ENCODE measurements at regions not wholly inside any gene's neighbourhood (a gene's known extent, or its start where the extent isn't known, plus 50 kb on each side); places are given as distances from the start of the nearest gene placed in this dataset.
A peak's percentile ranks its signal among the peaks of the same experiment; 100 is the strongest.
"Not testable (repeated sequence)": the region's sequence is repeated elsewhere in the genome, so short reads cannot be mapped to it uniquely, and the experiment has no call there.

DNA sequence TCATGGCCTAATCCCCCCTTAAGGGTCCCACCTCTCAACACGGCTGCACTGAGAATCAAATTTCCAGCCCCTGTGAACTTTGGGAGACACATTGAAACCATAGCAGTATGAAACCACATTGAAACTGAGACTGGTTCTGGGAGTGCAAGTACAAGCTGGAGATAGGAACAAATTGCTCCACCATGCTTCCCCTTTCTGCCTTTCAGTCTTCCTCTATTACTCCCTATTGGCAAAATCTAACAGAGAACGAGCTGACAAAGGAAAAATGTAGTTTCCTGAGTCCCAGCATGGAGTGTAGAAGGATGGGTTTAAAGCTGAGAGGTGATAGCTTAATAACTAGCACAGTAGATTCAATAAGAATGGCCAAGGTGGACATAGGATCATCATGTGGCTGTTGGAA is 161.7 kb upstream of the RPL34 start:
- no peak for DNase-seq (ENCODE audit: low read depth)

- no peak for DNase-seq (ENCODE audit: low read depth)
Measured at GRCh38 chr4:108454227-108454626, 166.1 kb upstream of the RPL34 start.

- DNase-seq (ENCODE audit: low read depth), result no peak
Measured at GRCh38 chr4:108453366-108453765, 167.0 kb upstream of the RPL34 start.

DNA sequence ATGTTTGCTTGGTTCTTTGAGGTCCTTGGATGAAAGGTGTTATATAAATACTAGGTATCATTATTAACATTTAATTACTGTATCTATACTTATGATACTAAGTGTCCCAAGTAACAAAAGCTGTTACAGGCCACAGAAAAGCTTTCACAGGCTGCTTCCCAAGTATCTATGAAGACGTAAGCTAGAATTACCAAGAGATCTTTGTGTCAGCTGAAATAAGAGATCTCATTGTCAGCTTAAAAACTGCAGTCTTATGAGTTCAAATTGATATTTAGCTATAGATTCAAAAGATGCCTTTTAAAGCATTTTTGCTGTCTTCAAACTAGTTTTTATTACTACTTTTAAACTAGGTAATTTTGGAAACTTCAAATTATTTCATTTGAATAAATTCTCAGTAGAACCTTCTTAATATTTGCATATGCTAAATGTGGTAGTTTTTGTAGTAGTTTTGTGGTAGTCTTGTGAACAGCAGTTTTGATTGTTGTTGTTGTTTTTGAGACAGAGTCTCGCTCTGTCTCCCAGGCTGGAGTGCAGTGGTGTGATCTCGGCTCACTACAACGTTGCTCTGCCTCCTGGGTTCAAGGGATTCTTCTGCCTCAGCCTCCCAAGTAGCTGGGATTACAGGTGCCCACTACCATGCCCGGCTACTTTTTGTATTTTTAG is 170.0 kb upstream of the RPL34 start:
- DNase-seq (ENCODE audit: low read depth), result no peak

- DNase-seq (ENCODE audit: low read depth), result no peak
Measured at GRCh38 chr4:108449129-108449528, 171.2 kb upstream of the RPL34 start.

- no peak for DNase-seq (ENCODE audit: low read depth)
Measured at GRCh38 chr4:108446556-108446955, 173.8 kb upstream of the RPL34 start.

GRCh38 chr4:108445716-108446115 is 174.7 kb upstream of the RPL34 start:
- no peak for DNase-seq (ENCODE audit: low read depth)

DNA sequence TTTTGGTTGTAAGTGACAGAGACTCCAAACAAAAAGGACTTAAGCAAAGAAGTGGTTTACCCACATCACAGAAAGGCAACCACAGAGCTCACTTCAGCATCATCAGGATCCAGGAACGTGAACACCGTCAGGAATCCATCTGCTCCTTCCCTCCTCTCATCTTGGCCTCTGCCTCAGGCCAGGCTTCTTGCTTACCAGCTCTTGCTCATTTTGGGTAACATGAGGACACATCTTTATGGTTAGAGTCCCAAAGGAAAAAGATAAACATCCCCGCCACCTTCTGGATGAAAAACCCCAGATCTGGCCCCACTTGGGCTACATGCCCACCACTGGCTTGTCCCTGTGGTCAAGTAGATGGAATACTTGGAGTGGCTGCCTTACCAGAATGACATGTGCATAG is 176.8 kb upstream of the RPL34 start:
- no peak for DNase-seq (ENCODE audit: low read depth)

GRCh38 chr4:108433832-108434231 is 186.5 kb upstream of the RPL34 start:
- peak; percentile 13 for DNase-seq (ENCODE audit: low read depth)

GRCh38 chr4:108433394-108433793 is 187.0 kb upstream of the RPL34 start:
- DNase-seq (ENCODE audit: low read depth), result not testable (repeated sequence)

DNA sequence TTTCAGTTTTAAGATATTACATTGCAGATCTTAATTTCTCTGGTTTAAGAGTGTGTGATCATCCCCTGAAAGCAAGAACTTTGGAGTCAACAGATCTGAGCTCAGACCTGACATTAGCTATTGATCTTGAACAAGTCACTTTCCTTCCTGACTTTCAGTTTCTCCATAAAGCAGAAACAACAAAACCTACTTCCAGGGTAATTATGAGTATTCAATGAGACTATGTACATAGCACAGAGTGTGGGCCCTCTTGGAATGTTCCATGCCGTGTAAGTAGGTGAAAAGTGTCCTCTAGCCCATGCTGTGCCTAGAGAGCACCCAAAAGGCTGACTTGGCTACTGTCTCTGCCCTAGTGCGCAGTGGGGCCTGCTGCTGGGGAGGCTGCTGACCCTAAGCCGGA is 188.0 kb upstream of the RPL34 start:
- no peak for DNase-seq (ENCODE audit: low read depth)

DNA sequence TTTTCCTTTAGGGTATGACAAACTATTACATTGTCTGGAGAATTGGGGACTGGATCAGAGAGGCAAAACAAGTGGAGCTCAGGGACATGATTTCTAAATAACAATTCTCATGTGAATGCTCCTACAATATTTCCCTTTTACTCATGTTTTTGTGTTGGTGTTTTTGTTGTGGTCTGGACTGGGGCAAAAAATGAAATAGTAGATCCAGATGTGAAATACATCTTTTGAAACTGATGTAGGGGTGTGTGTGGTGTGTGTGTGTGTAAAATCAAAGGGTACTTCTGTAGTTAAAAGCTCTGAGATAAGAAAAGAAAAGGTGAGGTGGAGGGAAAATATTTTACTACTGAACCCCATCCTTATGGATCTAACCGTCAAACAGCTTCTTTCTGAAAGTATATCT is 188.4 kb upstream of the RPL34 start:
- DNase-seq (ENCODE audit: low read depth), result no peak

DNA sequence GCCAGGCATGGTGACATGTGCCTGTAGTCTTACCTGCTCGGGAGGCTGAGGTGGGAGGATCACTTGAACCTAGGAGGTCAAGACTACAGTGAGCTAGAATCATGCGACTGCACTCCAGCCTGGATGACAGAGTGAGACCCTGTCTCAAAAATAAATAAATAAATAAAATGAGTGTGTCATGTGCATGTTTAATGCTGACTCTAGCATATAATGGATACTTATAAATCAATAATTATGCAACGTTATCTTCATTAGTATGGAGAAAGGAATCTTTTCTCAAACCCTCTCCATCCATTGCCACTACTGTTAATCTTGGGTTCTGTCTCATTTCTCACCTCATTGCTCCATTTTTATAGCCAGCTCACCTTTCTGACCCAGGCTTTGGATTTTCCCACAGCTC is 189.5 kb upstream of the RPL34 start:
- no peak for DNase-seq (ENCODE audit: low read depth)

DNA sequence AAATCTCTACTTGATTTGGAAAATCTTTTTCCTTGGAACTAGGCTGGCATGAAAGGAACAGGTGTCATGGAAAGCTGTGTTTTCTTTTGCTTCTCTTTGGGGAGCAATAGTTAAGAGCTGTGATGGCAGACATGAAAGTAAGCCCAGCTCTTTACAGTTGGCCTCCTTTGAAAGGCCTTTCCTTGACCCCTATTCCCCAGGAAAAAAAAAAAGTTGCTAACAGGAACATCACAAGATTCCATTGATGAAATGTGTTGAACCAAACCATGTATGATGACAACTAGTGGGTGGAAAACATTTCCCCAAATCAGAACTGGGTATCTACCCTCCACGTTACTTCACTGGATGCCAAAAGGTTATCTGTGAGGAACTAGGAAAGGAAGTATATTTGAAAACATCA is 190.7 kb upstream of the RPL34 start:
- DNase-seq (ENCODE audit: low read depth), result no peak

- no peak for DNase-seq (ENCODE audit: low read depth)
Measured at GRCh38 chr4:108428923-108429322, 191.5 kb upstream of the RPL34 start.

- no peak for DNase-seq (ENCODE audit: low read depth)
Measured at GRCh38 chr4:108427946-108428485, 192.4 kb upstream of the RPL34 start.

DNA sequence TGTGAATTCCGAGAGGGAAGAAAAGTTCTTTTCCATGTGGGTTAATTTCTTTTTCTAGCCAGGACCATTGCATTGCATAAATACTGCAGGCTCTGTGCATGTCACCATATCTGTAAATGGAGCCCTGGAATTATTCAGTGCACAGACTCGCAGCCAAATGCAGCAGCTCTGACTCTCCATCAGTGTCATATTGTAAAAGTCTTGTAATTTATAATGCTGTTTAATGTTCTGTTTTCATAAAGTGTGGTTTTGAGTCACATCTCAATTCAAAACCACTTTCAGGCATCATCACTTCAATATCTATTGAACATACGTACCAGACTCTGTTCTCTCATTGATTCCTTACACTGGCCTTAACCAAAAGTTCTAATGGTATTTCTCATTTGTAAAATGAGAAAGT is 193.9 kb upstream of the RPL34 start:
- no peak for DNase-seq (ENCODE audit: low read depth)

- no peak for DNase-seq (ENCODE audit: low read depth)
Measured at GRCh38 chr4:108425988-108426387, 194.4 kb upstream of the RPL34 start.

GRCh38 chr4:108417923-108418322 is 202.5 kb upstream of the RPL34 start:
- no peak for DNase-seq (ENCODE audit: low read depth)

GRCh38 chr4:108416831-108417230 is 203.5 kb upstream of the RPL34 start:
- no peak for DNase-seq (ENCODE audit: low read depth)

- DNase-seq (ENCODE audit: low read depth), result no peak
Measured at GRCh38 chr4:108415389-108415788, 205.0 kb upstream of the RPL34 start.

- no peak for DNase-seq (ENCODE audit: low read depth)
Measured at GRCh38 chr4:108411836-108412235, 208.5 kb upstream of the RPL34 start.

DNA sequence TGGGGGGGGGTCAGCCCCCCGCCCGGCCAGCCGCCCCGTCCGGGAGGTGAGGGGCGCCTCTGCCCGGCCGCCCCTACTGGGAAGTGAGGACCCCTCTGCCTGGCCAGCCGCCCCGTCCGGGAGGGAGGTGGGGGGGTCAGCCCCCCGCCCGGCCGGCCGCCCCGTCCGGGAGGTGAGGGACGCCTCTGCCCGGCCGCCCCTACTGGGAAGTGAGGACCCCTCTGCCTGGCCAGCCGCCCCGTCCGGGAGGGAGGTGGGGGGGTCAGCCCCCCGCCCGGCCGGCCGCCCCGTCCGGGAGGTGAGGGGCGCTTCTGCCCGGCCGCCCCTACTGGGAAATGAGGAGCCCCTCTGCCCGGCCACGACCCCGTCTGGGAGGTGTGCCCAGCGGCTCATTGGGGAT is 210.7 kb upstream of the RPL34 start:
- DNase-seq (ENCODE audit: low read depth), result not testable (repeated sequence)

GRCh38 chr4:108405586-108405985 is 214.8 kb upstream of the RPL34 start:
- no peak for DNase-seq (ENCODE audit: low read depth)

Measured in stimulated activated CD8-positive, alpha-beta memory T cell treated with anti-CD3 and anti-CD28 coated beads, Interleukin-12 subunit alpha, Interleukin-12 subunit beta, amount 100 ng/mL, for 1 hour (primary cell).